GM23338 (cell line): ENCODE measurements at regions not wholly inside any gene's neighbourhood (a gene's known extent, or its start where the extent isn't known, plus 50 kb on each side); places are given as distances from the start of the nearest gene placed in this dataset.

Experiments used
- ATAC-seq: fragments of 200-7000 bp; cut with Tn5 transposase; 3 replicates; pipeline ENCODE4 v1.9.1; 2020
- DNase-seq: peaks from one replicate; pipeline ENCODE4 v3.0.0-alpha.2; 2015; ENCODE audit warnings: low spot score
- H2AFZ ChIP-seq: fragments of 200-600 bp; sonication (generic); 2 replicates; pipeline ENCODE4 v1.8.0; 2016; ENCODE audit warnings: antibody characterized with exemption, mild to moderate bottlenecking, moderate library complexity
- H3F3A ChIP-seq: fragments of 200-600 bp; sonication (generic); replicated peaks from 2 replicates; pipeline ENCODE4 v1.8.0; 2017; ENCODE audit warnings: antibody characterized with exemption, mixed run types, low read depth
- H3K27ac ChIP-seq: fragments of 200-600 bp; sonication (generic); 2 replicates; pipeline ENCODE4 v1.6.1; 2016; ENCODE audit warnings: low read depth
- H3K27me3 ChIP-seq: fragments of 200-600 bp; sonication (generic); 2 replicates; pipeline ENCODE4 v1.8.0; 2016; ENCODE audit warnings: mild to moderate bottlenecking, mixed run types, moderate library complexity; ENCODE audit not compliant: insufficient read depth
- H3K36me3 ChIP-seq: fragments of 200-600 bp; sonication (generic); 2 replicates; pipeline ENCODE4 v1.8.0; 2016; ENCODE audit warnings: mild to moderate bottlenecking; ENCODE audit not compliant: insufficient read depth
- H3K4me1 ChIP-seq: fragments of 200-600 bp; sonication (generic); 2 replicates; pipeline ENCODE4 v1.8.0; 2016; ENCODE audit warnings: mild to moderate bottlenecking, moderate library complexity; ENCODE audit not compliant: insufficient read depth
- H3K4me2 ChIP-seq: fragments of 200-600 bp; sonication (generic); 2 replicates; pipeline ENCODE4 v1.7.1; 2017; ENCODE audit warnings: mixed run types
- H3K4me3 ChIP-seq: fragments of 200-600 bp; sonication (generic); 2 replicates; pipeline ENCODE4 v1.6.1; 2016; ENCODE audit warnings: mixed run types
- H3K79me2 ChIP-seq: fragments of 200-600 bp; sonication (generic); replicated peaks from 2 replicates; pipeline ENCODE4 v1.8.0; 2017; ENCODE audit warnings: mild to moderate bottlenecking; ENCODE audit not compliant: insufficient read depth
- H3K9me2 ChIP-seq: fragments of 200-600 bp; sonication (generic); 2 replicates; pipeline ENCODE4 v1.8.0; 2017; ENCODE audit not compliant: insufficient read depth
- H4K20me1 ChIP-seq: fragments of 200-600 bp; sonication (generic); replicated peaks from 2 replicates; pipeline ENCODE4 v1.8.0; 2017; ENCODE audit warnings: mild to moderate bottlenecking; ENCODE audit not compliant: insufficient read depth
- H3K27ac Mint-ChIP-seq: 2 replicates; pipeline ENCODE4 v1.8.0; 2020; ENCODE audit warnings: inconsistent platforms, mild to moderate bottlenecking, moderate library complexity, mixed read lengths
- H3K27me3 Mint-ChIP-seq: 3 replicates; pipeline ENCODE4 v1.8.0; 2022; ENCODE audit warnings: low read depth, mild to moderate bottlenecking, moderate library complexity, mixed read lengths, inconsistent platforms; ENCODE audit not compliant: insufficient read depth, poor library complexity
- H3K36me3 Mint-ChIP-seq: 3 replicates; pipeline ENCODE4 v1.8.0; 2021; ENCODE audit warnings: low read depth, mild to moderate bottlenecking, inconsistent platforms, moderate library complexity, mixed read lengths
- H3K4me1 Mint-ChIP-seq: 3 replicates; pipeline ENCODE4 v1.8.0; 2020; ENCODE audit warnings: mild to moderate bottlenecking, inconsistent platforms, mixed read lengths
- H3K4me3 Mint-ChIP-seq: 3 replicates; pipeline ENCODE4 v1.8.0; 2021; ENCODE audit warnings: moderate library complexity, mild to moderate bottlenecking, inconsistent platforms, mixed read lengths
- H3K9me3 Mint-ChIP-seq: 3 replicates; pipeline ENCODE4 v1.8.0; 2020; ENCODE audit warnings: moderate library complexity, mild to moderate bottlenecking, inconsistent platforms, mixed read lengths
- CREB1 ChIP-seq: fragments of 250-450 bp; sonication (Bioruptor Pico); IDR thresholded peaks from 2 replicates; pipeline ENCODE4 v1.5.0; 2020; ENCODE audit warnings: low read depth, mild to moderate bottlenecking, moderate library complexity
- EZH2 ChIP-seq: fragments of 200-600 bp; sonication (generic); IDR thresholded peaks from one replicate; pipeline ENCODE4 v1.8.0; 2017; ENCODE audit warnings: antibody characterized with exemption, mild to moderate bottlenecking, low read depth; ENCODE audit not compliant: unreplicated experiment
- JUNB ChIP-seq: IDR thresholded peaks from one replicate; pipeline ENCODE4 v1.6.1; 2016; ENCODE audit warnings: antibody characterized with exemption; ENCODE audit not compliant: unreplicated experiment
- NANOG ChIP-seq: IDR thresholded peaks from 2 replicates; pipeline ENCODE4 v1.6.1; 2016; ENCODE audit warnings: antibody characterized with exemption, borderline replicate concordance
- ZNF114 ChIP-seq: fragments of 250-450 bp; sonication (Bioruptor Pico); IDR thresholded peaks from 2 replicates; pipeline ENCODE4 v1.5.0; 2020; ENCODE audit warnings: mild to moderate bottlenecking, moderate library complexity
- ZNF331 ChIP-seq: fragments of 250-450 bp; sonication (Bioruptor Pico); IDR thresholded peaks from 2 replicates; pipeline ENCODE4 v1.5.0; 2020; ENCODE audit warnings: low read depth, mild to moderate bottlenecking, moderate library complexity
- TF ChIP-seq, protein P1 (sequence below): fragments of 250-450 bp; sonication (Bioruptor Pico); IDR thresholded peaks from 2 replicates; pipeline ENCODE4 v1.5.0; 2020; ENCODE audit warnings: mild to moderate bottlenecking, moderate library complexity

DNA sequence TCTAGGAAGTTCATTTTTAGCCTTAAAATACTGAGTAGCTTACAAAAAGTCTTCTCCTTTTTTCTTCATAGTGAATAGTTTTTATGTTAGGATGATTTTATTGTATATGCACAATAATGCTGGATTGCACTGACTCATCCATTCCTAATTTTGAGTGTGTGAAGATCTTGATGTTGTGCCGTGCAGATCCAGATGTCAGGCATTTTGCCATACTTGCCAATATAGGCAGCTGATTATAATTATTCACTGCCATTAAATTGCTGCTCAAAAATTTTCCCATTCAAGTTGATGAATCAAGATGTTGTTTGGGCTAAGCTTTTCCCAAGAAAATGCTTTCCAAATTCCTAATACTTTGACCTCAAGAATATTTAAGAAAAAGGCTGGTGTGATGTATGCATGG is 218.3 kb downstream of the AHR start:
- H3K79me2 ChIP-seq: no peaks in the 10 kb centered on the region
- no peaks in the 10 kb centered on the region for H3K4me1 ChIP-seq
- no peaks in the 10 kb centered on the region for H3K9me3 Mint-ChIP-seq
- DNase-seq (no peak), ATAC-seq (no peak)
- no peak overlapping the region for H3K27ac ChIP-seq
- TF ChIP-seq, protein P1, sequence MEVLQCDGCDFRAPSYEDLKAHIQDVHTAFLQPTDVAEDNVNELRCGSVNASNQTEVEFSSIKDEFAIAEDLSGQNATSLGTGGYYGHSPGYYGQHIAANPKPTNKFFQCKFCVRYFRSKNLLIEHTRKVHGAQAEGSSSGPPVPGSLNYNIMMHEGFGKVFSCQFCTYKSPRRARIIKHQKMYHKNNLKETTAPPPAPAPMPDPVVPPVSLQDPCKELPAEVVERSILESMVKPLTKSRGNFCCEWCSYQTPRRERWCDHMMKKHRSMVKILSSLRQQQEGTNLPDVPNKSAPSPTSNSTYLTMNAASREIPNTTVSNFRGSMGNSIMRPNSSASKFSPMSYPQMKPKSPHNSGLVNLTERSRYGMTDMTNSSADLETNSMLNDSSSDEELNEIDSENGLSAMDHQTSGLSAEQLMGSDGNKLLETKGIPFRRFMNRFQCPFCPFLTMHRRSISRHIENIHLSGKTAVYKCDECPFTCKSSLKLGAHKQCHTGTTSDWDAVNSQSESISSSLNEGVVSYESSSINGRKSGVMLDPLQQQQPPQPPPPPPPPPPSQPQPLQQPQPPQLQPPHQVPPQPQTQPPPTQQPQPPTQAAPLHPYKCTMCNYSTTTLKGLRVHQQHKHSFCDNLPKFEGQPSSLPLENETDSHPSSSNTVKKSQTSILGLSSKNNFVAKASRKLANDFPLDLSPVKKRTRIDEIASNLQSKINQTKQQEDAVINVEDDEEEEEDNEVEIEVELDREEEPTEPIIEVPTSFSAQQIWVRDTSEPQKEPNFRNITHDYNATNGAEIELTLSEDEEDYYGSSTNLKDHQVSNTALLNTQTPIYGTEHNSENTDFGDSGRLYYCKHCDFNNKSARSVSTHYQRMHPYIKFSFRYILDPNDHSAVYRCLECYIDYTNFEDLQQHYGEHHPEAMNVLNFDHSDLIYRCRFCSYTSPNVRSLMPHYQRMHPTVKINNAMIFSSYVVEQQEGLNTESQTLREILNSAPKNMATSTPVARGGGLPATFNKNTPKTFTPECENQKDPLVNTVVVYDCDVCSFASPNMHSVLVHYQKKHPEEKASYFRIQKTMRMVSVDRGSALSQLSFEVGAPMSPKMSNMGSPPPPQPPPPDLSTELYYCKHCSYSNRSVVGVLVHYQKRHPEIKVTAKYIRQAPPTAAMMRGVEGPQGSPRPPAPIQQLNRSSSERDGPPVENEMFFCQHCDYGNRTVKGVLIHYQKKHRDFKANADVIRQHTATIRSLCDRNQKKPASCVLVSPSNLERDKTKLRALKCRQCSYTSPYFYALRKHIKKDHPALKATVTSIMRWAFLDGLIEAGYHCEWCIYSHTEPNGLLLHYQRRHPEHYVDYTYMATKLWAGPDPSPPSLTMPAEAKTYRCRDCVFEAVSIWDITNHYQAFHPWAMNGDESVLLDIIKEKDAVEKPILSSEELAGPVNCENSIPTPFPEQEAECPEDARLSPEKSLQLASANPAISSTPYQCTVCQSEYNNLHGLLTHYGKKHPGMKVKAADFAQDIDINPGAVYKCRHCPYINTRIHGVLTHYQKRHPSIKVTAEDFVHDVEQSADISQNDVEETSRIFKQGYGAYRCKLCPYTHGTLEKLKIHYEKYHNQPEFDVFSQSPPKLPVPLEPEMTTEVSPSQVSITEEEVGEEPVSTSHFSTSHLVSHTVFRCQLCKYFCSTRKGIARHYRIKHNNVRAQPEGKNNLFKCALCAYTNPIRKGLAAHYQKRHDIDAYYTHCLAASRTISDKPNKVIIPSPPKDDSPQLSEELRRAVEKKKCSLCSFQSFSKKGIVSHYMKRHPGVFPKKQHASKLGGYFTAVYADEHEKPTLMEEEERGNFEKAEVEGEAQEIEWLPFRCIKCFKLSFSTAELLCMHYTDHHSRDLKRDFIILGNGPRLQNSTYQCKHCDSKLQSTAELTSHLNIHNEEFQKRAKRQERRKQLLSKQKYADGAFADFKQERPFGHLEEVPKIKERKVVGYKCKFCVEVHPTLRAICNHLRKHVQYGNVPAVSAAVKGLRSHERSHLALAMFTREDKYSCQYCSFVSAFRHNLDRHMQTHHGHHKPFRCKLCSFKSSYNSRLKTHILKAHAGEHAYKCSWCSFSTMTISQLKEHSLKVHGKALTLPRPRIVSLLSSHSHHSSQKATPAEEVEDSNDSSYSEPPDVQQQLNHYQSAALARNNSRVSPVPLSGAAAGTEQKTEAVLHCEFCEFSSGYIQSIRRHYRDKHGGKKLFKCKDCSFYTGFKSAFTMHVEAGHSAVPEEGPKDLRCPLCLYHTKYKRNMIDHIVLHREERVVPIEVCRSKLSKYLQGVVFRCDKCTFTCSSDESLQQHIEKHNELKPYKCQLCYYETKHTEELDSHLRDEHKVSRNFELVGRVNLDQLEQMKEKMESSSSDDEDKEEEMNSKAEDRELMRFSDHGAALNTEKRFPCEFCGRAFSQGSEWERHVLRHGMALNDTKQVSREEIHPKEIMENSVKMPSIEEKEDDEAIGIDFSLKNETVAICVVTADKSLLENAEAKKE (CRISPR knock-in tag): no peak
- TF ChIP-seq CREB1 (CRISPR knock-in tag) (no peak), NANOG (no peak), EZH2 (no peak), ZNF331 (no peak)
- H3K27me3 ChIP-seq: no peaks in the 10 kb centered on the region
- no peaks in the 10 kb centered on the region for H4K20me1 ChIP-seq
- no peaks in the 10 kb centered on the region for H3F3A ChIP-seq
- no peak overlapping the region for H2AFZ ChIP-seq
- H3K9me2 ChIP-seq: no peaks in the 10 kb centered on the region
- no peaks in the 10 kb centered on the region for H3K36me3 ChIP-seq
- H3K4me3 Mint-ChIP-seq: no peak overlapping the region
- H3K27ac Mint-ChIP-seq: no peak overlapping the region
- H3K4me2 ChIP-seq: no peak overlapping the region
- H3K4me1 Mint-ChIP-seq: 0 out of 3 replicates have a peak, but pooled peaks cover 3% of the 10 kb centered on the region
- H3K27me3 Mint-ChIP-seq: no peaks in the 10 kb centered on the region
- H3K4me3 ChIP-seq: no peak overlapping the region
- H3K36me3 Mint-ChIP-seq: no peaks in the 10 kb centered on the region

DNA sequence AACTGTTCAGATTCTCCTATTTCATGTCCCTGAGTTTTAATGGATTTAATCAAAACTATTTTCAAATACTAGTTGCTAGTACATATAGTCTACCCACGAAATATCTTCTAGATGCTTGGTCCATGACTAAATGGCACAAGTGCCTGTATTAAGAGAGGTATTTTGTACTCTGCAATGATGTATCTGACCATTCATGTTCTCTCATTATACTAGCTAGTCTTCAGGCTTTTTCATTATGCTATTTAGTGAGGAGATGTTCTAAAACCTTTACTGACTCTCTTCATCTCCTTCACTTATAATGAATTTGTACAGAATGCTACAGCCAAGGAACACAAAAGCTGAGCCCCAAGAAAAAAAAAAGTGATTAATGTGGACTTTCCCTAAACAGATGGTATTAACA is 222.5 kb downstream of the AHR start:
- no peaks in the 10 kb centered on the region for H3K27me3 ChIP-seq
- H3K27ac Mint-ChIP-seq: no peak overlapping the region
- no peaks in the 10 kb centered on the region for H3F3A ChIP-seq
- H3K4me1 Mint-ChIP-seq: 0 out of 3 replicates have a peak, but pooled peaks cover 3% of the 10 kb centered on the region
- H3K4me2 ChIP-seq: no peak overlapping the region
- no peaks in the 10 kb centered on the region for H3K27me3 Mint-ChIP-seq
- H3K4me3 ChIP-seq: no peak overlapping the region
- no peaks in the 10 kb centered on the region for H3K4me1 ChIP-seq
- H3K27ac ChIP-seq: no peak overlapping the region
- H3K79me2 ChIP-seq: no peaks in the 10 kb centered on the region
- DNase-seq (no peak), ATAC-seq (no peak)
- H3K36me3 Mint-ChIP-seq: no peaks in the 10 kb centered on the region
- no peak overlapping the region for H2AFZ ChIP-seq
- no peak overlapping the region for H3K4me3 Mint-ChIP-seq
- no peaks in the 10 kb centered on the region for H3K36me3 ChIP-seq
- no peaks in the 10 kb centered on the region for H4K20me1 ChIP-seq
- no peaks in the 10 kb centered on the region for H3K9me2 ChIP-seq
- no peaks in the 10 kb centered on the region for H3K9me3 Mint-ChIP-seq
- TF ChIP-seq, protein P1 (CRISPR knock-in tag): no peak
- TF ChIP-seq ZNF114 (no peak), JUNB (no peak), ZNF331 (no peak)
